Stimulated activated CD8-positive, alpha-beta memory T cell treated with anti-CD3 and anti-CD28 coated beads, Interleukin-4, amount 100 ng/mL, for 48 hours (primary cell): ENCODE measurements at regions not wholly inside any gene's neighbourhood (a gene's known extent, or its start where the extent isn't known, plus 50 kb on each side); places are given as distances from the start of the nearest gene placed in this dataset.
"Not testable (repeated sequence)": the region's sequence is repeated elsewhere in the genome, so short reads cannot be mapped to it uniquely, and the experiment has no call there.

ENCODE experiments used
- DNase-seq: peaks from one replicate; pipeline ENCODE4 v3.0.0-alpha.2; 2020

GRCh38 chr2:216774620-216775019 lies 79.3 kb upstream of the IGFBP5 start:
- DNase-seq, result no peak

- DNase-seq, result no peak
Observed at GRCh38 chr2:216774180-216774579, 78.8 kb upstream of the IGFBP5 start.

- DNase-seq, result no peak
Observed at GRCh38 chr2:216773072-216773471, 77.7 kb upstream of the IGFBP5 start.

- no peak for DNase-seq
Observed at GRCh38 chr2:216770717-216771116, 75.4 kb upstream of the IGFBP5 start.

GRCh38 chr2:216770050-216770449 lies 74.7 kb upstream of the IGFBP5 start:
- no peak for DNase-seq

- DNase-seq, result no peak
Observed at GRCh38 chr2:216769626-216770025, 74.3 kb upstream of the IGFBP5 start.

- DNase-seq, result no peak
Observed at GRCh38 chr2:216768908-216769411, 73.6 kb upstream of the IGFBP5 start.

- DNase-seq, result no peak
Observed at GRCh38 chr2:216765761-216766262, 70.5 kb upstream of the IGFBP5 start.

- DNase-seq, result no peak
Observed at GRCh38 chr2:216763396-216763795, 68.0 kb upstream of the IGFBP5 start.

GRCh38 chr2:216761809-216762208 lies 66.5 kb upstream of the IGFBP5 start:
- no peak for DNase-seq

GRCh38 chr2:216761133-216761532 lies 65.8 kb upstream of the IGFBP5 start:
- DNase-seq, result no peak

GRCh38 chr2:216758256-216759155 lies 63.2 kb upstream of the IGFBP5 start:
- no peak for DNase-seq

GRCh38 chr2:216757532-216757931 lies 62.2 kb upstream of the IGFBP5 start:
- DNase-seq, result no peak

GRCh38 chr2:216756435-216756834 lies 61.1 kb upstream of the IGFBP5 start:
- no peak for DNase-seq

GRCh38 chr2:216754812-216755211 lies 59.5 kb upstream of the IGFBP5 start:
- no peak for DNase-seq

- no peak for DNase-seq
Observed at GRCh38 chr2:216754336-216754735, 59.0 kb upstream of the IGFBP5 start.

- DNase-seq, result no peak
Observed at GRCh38 chr2:216752855-216753505, 57.6 kb upstream of the IGFBP5 start.

GRCh38 chr2:216750750-216751149 lies 55.4 kb upstream of the IGFBP5 start:
- DNase-seq, result not testable (repeated sequence)

GRCh38 chr2:216746268-216746667 lies 50.9 kb upstream of the IGFBP5 start:
- peak; percentile 29 for DNase-seq

- no peak for DNase-seq
Observed at GRCh38 chr2:216745453-216745852, 50.1 kb upstream of the IGFBP5 start.
